ENCODE measurements at regions not wholly inside any gene's neighbourhood (a gene's known extent, or its start where the extent isn't known, plus 50 kb on each side); places are given as distances from the start of the nearest gene placed in this dataset.
A peak's percentile ranks its signal among the peaks of the same experiment; 100 is the strongest.
"Not testable (repeated sequence)": the region's sequence is repeated elsewhere in the genome, so short reads cannot be mapped to it uniquely, and the experiment has no call there.

DNA sequence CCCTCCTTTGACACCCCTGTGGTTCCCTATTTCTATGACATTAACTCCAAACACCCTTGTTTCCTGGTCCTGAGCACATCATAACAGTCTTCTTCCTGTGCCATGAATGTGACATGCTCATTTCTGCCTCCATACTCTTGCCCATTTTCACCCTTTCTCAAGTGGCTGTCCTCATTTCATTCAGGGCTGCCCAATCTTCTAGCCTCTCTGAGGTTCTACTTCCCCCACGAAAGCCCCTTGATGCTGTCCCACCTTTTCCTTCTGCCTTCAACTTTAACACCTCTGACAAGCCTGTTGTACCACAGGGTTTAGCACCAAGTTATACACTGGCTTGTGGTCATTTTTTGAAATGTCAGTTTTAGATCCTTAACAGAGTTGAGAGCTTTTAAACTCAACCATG lies 136.2 kb upstream of the BOD1L1 start:
- no peak for DNase-seq

DNA sequence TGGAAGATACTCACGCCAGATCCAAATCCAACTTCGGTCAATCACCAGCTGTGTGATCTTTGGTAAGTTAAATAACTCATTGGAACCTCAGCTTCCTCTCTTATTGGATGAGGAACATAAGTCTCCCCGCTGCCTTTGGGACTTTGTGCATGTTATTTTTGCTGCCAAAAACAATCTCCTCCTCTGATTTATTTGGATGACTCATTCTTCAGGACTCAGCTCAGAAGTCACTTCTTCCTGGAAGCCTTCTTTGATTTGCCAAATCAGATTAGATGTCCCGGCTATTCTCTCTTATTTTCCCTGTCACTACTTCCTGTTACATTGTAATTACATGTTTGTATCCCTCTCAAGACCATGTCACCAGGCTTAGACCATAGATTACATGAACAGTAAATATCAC lies 138.0 kb upstream of the BOD1L1 start:
- no peak for DNase-seq

DNA sequence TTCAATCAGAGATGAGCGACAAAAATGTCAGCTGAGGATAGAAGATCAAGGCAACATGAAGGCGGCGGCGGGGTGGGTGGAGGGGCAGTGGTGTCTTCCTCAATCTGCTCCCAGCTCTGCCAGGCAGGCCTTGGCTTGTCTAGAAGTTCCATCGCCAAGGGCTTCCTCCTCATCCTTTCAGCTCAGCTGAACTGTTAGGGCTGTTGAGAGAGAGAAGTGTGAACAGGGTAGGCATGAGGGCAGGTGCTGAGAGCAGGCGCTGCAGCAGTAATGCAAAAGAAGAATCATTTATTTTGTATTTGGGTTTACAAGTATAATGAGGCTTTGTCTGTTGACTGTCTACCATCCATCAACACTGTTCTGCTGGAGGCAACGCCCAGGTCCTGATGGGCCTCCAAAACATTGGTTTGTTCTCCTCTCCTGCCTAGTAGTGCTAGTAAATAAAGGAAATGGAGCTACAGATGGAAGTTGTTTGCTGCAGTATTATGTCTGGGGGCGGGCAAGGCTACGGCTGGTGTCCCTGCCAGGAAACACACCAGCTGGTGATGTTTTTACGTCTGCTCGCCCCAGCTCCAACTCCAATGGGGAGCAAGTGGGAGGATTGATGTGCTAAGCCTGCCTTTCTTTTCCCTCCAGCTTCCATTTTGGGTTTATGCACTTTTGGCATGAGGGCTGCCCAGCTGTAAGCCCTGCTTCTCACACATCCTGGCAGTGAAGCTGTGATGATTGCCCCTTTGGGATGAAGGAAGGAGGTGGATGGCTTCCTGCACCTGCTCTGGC lies 139.4 kb upstream of the BOD1L1 start:
- no peak for DNase-seq

DNA sequence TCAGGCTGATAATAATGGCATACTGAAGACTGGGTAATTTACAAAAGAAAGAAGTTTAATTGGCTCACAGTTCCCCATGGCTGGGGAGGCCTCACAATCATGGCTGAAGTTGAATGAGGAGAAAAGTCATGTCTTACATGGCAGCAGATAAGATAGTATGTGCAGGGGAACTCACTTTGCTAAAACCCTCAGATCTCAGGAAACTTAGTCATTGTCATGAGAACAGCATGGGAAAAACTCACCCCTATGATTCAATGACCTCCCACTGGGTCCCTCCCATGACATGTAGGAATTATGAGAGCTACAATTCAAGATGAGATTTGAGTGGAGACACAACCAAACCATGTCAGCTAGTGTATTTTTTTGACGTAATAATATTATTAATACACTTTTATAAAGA lies 149.8 kb upstream of the BOD1L1 start:
- peak in 1 of 2 donors; percentile 6 for DNase-seq

DNA sequence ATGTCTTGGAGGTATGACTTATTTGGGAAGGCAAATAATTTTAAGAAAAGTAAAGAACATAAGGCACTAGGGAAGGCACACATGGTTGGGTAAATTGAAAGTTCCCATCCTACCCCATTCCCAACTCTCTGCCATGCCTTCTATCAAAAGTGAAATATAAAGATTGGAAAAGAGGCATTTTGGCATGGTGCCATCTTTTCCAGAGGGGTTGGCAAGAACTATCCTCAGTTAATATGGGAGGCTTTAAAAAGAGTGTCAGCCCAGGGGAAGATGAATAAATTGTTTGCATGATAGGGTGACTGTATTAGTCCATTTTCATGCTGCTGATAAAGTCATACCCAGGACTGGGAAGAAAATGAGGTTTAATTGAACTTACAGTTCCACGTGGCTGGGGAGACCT lies 150.8 kb upstream of the BOD1L1 start:
- no peak for DNase-seq

DNA sequence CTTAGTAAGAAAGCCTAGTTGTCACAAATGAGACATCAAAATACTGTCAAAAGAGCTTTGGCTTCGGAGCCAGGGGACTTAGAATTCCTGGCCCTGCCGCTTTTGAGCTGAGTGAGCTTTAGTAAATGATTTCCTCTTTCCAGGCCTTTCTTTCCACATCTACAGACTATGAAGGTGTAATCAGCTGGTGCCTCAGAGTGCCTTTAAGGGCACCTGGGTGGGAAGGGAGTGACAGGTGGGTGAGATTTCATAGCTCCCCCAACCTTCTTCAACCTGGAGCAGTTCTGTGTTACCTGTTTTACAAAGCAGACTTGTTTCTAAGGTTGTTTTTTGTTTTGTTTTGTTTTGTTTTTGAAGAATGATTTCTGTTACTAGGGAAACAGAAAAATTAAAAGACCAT lies 154.7 kb upstream of the BOD1L1 start:
- no peak for DNase-seq

DNA sequence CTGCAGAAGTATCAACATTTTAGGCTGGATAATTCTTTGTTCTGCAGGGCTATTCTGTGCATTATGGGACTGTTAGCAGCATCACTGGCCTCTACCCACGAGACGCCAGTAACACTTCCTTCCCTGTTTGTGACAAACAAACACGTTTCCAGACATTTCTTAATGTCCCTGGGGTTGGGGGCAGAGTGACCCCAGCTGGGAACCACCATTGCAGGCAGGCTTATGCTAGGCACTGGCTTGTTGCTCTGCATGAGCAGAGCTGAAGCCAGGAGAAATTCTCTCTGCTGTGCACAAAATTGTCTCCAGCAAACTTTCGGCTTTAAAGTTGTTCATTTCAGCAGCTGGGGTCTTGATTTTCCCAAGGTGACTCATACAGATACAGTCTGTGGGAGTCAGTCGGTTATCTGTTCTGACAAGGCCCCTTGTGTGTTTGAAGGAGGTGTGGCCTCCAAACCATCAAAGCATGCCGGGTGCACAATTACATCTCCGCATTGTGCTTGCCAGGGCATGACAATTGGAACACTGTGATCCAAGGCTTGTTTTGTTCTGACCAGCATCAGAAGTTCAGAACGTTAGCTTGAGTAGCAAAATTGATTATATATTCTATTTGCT lies 156.4 kb upstream of the BOD1L1 start:
- DNase-seq: no peak

DNA sequence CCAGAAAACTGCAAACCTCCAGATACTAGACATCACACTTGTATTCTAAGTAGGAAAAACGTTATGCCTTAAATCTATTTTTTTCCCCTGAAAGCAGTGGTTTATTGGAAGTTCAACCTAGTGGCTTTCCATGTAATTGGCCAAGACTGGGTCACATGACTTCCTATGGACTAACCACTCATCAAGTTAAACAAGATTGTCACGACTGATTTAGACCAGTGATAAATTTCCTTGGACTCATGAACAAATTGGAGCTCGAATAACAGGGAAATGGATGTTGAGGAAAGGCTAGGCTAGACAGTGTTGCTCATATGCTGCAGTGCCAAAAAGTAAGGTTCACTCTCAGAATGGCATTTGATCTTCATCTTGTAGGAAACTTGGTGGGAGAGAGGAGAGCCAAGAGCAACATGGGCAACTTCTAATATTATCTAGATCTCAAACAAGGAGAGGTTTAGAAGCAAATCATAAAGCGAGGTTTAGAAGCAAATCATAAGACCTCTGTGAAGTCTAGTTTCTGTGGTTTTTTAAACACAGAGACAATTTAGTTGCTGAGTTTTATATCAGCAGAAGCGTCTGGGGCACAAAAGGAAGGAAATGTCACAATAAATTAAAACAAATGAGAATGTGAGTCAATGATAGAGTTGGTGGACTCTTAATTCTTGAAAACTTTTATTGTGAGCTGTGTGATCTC lies 165.6 kb upstream of the BOD1L1 start:
- no peak for DNase-seq

DNA sequence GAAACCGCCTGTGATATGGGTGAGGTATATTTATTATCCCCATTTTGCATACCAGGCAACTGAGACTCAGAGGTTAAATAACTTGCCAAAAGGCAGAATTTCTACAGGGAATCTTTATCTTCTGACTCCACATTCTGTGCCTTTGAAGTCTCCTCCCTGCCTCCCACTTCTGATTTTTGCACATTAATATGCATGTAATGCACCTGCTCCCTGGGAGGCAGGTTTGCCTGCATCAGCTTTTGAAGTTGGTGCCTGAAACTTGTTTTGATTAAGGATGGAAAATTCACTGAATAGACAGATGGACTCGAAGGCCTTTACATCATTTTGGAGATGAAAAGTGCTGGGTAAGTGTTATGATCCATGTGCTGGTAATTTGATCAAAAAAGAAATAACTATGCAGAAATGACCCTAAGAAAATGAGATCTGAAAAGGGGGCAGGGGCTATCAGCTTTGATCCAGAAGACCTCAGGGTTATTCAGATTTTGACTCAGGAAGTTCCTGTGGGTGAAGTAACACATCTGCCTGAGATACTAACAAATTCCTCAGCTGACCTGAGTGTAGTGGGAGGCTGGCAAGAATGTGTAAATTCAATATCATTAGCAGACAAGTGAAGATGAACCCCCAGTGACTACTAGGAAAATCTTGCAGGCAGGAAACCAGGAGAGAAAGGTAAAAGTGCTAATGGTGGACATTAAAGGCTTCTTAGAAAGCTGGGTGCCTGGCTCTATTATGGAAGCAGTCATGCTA lies 167.5 kb upstream of the BOD1L1 start:
- DNase-seq: no peak

DNA sequence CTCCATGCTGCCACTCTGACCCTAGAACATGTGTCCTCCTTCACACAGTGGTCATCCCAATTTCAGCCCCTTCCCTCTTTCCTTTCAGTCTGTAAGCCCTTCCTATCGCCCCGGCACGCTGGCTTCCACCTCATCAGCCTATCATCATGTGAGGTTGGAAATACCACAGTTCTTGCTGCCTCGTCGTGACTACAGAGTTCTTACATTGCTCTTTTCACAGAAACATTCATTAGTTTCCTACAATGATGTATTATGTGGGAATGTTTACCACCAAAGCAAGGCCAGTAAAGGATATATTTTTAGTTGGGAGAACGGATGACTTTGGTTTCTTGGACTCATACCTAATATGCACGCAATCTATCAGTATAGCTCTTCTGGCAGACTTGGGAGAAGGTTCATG lies 169.5 kb upstream of the BOD1L1 start:
- no peak for DNase-seq

DNA sequence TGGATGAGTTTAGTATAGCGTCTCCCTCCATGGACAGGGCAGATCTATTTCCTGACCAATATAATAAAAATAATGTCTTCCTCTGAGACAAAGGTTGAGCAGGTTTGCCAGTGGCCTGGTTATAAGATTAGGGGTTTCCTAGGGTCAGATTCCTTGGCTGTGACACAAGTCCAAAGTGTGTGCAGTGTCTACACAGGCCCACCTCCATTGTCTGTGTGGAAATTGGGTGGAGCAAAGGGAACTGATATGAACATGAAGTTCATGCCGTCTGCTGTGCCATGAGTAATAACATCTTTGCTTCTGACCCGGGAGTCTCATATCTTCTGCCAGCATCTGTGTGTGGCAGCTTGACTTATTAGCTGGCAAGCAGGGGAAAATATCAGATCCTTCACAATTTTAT lies 187.7 kb upstream of the BOD1L1 start:
- no peak for DNase-seq

DNA sequence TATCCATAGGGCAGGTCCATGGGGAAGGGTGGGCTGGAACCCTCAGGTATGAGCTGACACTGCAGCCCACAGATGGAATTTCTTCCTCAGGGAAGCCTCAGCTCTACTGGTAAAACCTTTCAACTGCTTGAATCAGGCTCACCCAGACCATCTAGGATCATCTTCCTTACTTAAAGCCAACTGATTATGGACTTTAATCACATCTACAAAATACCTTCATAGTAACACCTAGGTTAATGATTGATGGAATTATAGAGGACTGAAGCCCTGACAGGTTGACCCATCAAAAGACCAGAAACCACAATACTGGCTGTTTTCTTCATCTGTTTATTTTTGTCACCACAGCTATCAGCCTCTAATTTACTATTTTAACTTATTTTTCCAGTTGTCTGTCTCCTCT lies 188.9 kb upstream of the BOD1L1 start:
- DNase-seq: no peak

DNA sequence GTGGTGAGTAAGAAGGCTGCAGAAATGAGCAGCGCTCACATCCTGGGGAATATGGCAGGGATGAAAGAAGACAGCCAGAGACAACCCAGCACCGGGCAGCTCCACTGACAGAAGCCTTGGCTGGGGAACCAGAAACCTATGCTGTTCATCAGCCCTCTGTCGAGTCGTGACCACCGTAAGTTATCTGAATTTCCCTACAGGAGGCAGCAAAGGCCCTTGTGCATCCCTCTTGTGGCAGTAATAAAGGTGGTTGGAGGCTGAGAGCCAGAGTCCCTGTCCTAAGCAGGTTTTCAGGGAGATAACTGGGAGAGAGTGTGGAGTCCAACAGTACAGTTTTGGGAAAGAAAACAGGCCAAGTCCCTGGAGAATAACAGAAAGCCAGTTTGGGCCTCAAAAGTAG lies 194.0 kb upstream of the BOD1L1 start:
- DNase-seq: no peak

DNA sequence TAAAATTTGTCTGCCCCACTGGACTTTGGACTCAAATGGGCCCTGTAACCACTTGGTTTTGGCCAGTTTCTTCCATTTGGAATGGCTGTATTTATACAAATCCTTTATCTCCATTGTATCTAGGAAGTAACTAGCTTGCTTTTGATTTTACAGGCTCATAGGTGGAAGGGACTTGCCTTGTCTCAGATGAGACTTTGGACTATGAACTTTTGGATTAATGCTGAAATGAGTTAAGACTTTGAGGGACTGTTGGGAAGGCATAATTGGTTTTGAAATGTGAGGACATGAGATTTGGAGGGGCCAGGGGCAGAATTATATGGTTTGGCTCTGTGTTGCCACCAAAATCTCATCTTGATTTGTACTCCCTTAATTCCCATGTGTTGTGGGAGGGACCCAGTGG lies 198.3 kb upstream of the BOD1L1 start:
- DNase-seq: not testable (repeated sequence)

DNA sequence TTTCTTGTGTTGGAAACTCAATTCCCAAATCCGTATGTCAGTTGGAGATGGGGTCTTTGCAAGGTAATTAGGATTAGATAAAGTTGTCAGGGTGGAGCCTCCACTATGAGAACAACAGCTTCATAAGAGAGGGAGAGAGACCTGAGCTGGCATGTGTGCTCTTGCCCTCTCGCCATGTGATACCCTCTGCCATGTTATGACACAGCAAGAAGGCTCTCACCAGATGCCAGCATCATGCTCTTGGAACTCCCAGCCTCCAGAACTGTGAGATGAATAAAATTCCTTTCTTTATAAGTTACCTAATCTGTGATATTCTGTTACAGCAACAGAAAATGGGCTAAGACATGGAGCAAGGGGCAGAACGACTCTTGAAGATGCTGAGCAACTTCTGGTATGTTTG lies 201.9 kb upstream of the BOD1L1 start:
- no peak for DNase-seq

DNA sequence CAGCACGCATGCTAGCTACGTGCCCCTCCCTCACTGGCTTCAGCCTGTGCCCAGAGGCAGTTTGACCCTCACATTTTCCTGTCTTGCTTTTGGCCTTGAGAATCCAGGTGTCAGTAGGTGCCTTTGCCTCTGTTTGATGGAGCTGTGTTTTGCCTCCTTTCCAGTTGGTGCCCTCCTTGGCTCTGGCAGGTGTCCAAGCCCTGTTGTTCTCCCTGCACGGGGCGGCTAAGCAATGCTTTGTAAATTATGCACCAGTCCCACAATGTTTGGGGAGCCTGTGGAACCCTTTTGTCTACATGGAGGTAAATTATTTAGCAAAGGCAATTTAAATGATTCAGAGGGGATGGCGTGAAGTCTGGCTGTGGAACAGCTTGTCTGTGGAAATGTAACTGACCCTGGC lies 202.9 kb upstream of the BOD1L1 start:
- DNase-seq: no peak

DNA sequence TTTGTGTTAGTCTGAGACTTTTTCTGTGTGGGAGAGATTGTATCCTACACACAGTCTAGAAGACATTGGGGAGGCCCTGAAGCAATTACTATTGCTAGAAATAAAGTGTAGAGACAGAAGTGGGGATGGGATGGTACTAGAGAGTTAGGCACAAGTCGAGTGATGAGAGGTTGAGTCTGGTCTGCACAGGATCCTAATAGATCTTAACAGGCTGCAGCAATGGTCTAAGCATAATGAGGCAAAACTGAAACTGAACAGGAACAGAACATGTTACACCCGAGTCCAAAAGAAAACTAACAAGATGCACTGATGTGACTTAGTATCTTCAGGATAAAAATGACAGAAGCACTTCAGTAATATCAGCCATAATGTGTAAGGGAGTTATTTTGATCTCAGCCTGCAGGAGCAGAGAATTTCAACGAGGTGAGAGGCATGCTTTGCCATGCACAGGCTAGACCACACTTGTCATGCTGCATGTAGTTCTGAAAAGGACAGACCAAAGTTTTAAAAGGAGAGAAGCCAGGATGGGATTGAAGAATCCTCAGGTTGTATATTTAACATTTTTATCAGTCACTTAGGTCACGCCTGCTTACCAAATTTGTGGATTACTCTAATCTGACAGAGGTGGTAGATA lies 205.8 kb upstream of the BOD1L1 start:
- no peak for DNase-seq

DNA sequence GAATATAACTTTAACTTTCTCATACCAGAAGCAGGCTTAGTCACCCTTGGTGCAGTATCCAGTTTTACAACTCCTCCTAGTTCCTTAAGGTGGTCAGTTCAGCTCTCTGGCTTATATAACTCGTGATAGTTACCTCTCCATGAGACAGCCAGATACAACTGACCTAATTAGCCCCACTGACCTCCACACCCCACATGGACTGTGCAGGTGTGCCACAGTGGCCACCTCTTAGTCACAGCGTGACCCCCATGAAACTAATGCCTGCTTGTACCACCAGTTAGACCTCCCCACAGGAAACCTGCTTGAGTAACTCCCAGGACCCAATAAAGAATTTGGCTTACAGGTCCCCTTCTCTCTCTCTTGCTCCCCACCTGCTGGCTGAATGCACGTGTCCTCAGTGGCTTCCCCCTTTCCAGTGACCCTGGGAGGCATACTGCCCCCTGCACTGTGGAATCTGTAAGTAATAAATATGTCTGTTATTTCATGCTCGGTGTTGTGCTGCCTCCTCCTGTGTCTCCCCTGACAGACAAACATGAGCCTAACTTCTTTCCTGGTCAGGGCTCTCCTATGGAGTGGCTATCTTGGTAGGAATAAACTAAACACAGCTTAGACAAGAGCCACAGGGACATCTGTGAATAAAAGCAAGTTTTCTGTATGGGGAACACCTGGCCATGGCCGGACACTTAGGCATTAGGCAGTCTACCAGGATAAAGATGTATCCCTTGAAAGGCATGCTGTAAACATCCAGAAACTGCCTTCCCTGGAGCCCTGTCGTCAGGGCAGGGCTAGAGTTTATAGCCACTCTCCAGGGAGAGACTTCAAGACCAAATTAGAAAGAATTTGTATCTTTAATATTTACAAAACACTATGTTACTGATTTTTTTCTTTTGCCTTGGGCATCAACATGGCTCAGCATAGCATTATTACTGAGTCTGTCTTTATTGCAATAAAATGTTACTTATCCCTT lies 209.7 kb upstream of the BOD1L1 start:
- DNase-seq: no peak

DNA sequence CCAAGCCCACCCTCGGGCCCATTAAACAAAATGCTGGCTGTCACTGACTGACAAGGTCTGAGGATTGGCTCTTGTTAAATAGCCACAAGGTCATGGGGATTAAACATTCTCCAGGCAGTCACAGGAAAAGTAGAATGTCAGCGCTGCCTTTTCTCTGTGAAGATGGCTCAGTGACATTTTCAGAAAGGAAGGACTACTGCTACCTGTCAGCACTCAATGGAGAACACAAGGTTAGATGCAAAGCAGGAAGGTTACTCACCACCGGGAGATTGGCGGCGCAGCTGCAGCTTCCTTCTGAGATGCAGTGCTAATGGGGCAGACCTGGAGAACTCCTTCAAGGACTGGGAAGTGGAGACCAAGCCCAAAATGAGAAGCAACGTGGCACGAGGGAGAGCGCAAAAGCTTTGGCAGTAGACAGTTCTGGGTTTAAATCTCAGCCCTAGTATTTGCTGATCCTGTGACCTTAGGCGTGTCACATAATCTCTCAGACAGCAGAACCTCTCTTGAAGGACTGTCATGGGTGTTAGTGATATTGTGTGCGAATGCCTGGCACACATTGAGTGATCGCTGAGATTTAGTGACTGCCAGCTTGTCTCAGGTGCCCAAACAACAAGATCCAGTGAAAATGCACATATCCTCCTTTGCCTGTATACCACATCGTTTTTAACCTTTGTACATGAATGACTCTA lies 213.1 kb upstream of the BOD1L1 start:
- no peak for DNase-seq

DNA sequence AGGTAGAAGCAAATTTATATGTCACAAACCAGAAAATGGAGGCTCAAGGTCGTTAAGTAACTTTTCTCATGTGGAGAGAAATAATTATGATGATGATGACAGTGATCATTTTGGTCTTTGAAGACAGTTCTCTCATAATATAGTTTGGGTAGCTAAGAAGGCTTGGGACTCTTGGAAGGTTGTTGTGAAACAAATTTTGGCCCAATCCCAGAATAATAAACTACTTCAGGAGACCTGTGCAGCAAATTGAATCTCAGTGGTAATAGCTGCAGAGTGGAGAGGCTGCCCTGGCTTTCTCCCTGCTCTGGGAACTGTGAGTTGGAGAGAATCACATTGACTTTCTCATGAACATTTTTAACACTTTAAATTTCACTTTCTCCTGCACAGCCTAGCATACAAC lies 217.2 kb upstream of the BOD1L1 start:
- no peak for DNase-seq

DNA sequence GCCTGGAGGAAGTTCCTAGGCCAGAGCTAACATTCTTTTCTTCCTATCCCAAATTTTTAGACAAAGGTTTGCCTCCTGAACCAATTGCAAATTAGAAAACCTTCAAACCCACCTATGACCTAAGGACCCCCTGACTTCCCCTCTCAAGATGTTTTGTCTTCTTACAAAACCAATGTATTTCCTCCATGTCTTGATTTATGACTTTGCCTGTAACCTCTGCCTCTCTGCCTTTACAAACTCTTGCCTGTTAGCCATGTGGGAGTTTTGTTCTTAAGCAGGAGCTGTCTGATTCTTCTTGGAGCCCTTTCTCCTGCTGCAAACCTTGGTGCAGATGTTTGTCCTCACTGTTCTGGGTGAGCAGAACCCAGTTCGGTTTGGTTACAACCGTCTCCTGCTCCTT lies 222.3 kb upstream of the BOD1L1 start:
- no peak for DNase-seq

Data from inflammatory macrophage treated with lipopolysaccharide for 1 hour (primary cell).